RWPE1 (cell line): ENCODE measurements at regions not wholly inside any gene's neighbourhood (a gene's known extent, or its start where the extent isn't known, plus 50 kb on each side); places are given as distances from the start of the nearest gene placed in this dataset.

Experiments used
- CTCF ChIA-PET: fragments of 350-600 bp; sonication (Branson Sonifier 250); formaldehyde crosslinking; extraction: SDS; loops from one replicate; lab custom pipeline; 2021; lab: Yijun Ruan, JAX
- POLR2A ChIA-PET: fragments of 400-600 bp; formaldehyde crosslinking; extraction: SDS; loops from one replicate; lab custom pipeline; 2020; ENCODE audit warnings: antibody characterized with exemption; ENCODE audit not compliant: low non-redundant PET; lab: Yijun Ruan, JAX
- DNase-seq: peaks from one replicate; pipeline ENCODE4 v3.0.0; 2012; ENCODE audit warnings: low spot score
- H3K27ac ChIP-seq: fragments of 450-650 bp; 2 replicates; pipeline ENCODE4 v1.5.1; 2017
- TF ChIP-seq, protein P1 (sequence below): fragments of 450-650 bp; conservative IDR thresholded peaks from 2 replicates; pipeline ENCODE4 v1.5.1; 2017; ENCODE audit warnings: low read depth, mild to moderate bottlenecking

DNA sequence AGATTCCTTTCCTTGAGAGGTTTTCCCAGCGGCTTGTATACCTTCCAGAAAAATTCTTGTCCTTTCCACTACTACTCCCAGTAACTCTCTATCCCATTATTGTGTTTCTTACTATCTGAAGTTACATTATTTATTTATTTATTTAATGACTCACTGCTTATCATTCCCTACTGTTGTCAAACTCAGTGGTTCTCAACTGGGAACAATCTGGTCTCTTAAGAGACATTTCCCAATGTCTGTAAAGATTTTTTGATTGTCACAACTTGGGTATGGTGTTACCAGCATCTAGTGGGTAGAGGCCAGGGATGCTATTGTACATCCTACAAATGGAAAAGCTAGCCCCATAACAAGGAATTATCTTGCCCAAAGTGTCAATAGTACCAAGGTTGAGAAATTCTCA, 771.5 kb upstream of the ADGRL2 start:
- POLR2A ChIA-PET = no interaction called here
- TF ChIP-seq, protein P1, sequence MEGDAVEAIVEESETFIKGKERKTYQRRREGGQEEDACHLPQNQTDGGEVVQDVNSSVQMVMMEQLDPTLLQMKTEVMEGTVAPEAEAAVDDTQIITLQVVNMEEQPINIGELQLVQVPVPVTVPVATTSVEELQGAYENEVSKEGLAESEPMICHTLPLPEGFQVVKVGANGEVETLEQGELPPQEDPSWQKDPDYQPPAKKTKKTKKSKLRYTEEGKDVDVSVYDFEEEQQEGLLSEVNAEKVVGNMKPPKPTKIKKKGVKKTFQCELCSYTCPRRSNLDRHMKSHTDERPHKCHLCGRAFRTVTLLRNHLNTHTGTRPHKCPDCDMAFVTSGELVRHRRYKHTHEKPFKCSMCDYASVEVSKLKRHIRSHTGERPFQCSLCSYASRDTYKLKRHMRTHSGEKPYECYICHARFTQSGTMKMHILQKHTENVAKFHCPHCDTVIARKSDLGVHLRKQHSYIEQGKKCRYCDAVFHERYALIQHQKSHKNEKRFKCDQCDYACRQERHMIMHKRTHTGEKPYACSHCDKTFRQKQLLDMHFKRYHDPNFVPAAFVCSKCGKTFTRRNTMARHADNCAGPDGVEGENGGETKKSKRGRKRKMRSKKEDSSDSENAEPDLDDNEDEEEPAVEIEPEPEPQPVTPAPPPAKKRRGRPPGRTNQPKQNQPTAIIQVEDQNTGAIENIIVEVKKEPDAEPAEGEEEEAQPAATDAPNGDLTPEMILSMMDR = no peak
- no peak overlapping the region for H3K27ac ChIP-seq
- no peak for DNase-seq
- CTCF ChIA-PET = no interaction called here

DNA sequence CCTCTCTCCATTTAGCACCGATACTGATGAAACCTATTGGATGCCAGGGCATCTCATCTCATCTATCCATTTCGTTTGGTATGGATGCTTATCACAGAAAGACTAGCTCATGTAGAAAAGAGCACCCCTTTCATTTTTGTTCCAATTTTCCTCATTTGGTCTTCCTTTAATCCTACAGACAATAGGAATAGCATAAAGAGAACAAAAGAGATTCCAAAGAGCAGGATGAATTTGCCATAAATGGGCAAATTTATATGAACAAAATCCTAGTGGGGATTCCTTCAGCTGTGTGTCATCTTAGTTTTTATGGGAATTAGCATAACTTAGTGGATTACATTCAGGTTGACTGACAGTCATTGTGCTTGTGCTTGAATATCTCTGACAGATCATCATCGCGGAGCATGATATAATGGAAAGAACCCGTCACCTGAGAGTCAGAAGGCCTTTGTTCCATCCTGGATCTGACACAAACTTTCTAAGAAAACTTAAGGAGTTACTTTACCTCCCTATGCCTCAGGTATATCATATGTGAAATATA, 777.5 kb upstream of the ADGRL2 start:
- CTCF ChIA-PET = no interaction called here
- no peak for DNase-seq
- POLR2A ChIA-PET = no interaction called here
- H3K27ac ChIP-seq = no peak overlapping the region
- TF ChIP-seq, protein P1 = no peak

DNA sequence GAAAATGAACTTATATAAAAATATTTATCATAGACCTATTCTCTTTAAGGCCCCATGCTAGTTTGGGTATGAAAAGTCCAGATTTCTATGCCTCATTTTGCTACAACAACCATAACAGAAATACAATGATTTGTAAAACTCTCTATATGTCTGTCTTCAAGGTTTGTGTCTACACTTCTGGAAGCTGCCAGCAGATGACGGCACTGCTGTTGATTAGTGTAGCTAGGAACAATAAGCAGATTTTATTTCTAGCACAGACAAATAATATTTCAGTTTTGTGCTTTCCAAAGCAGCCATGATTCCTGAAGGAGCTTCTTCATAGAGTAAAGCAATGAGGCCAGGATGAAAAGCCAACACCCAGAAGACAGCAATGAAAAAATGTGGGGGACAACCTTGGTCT, 779.6 kb upstream of the ADGRL2 start:
- ChIA-PET POLR2A (no interaction called here), CTCF (interaction anchor here (0.5 kb wide), 1 partner anchor 524 kb away, joined by 3 read pairs; no protein-coding TSS in a partner anchor)
- H3K27ac ChIP-seq = no peak overlapping the region
- no peak for DNase-seq
- TF ChIP-seq, protein P1 = no peak

DNA sequence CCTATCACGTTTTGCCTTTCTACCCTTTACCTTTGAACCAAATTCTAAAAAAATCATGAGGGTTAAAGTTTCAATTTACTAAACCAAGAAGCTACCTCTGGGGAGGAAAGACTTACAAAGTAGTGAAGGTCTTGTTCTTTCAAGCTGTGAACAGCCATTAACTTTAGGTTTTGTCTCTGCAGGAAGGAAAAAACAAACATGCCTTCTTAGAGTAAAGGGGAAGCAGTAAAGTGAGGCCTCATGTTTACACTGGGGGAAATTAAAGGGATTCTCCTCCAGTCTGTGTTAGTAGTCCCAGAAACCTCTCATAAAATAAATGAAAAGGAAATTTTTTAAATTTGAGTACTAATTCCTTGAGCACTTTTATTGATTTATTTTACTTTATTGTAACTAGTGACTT, 780.2 kb upstream of the ADGRL2 start:
- POLR2A ChIA-PET = no interaction called here
- TF ChIP-seq, protein P1 = no peak
- DNase-seq = no peak
- no peak overlapping the region for H3K27ac ChIP-seq
- CTCF ChIA-PET = interaction anchor here (0.5 to 0.6 kb wide), 2 partner anchors 524 to 570 kb away, joined by 3 to 4 read pairs; no protein-coding TSS in a partner anchor

DNA sequence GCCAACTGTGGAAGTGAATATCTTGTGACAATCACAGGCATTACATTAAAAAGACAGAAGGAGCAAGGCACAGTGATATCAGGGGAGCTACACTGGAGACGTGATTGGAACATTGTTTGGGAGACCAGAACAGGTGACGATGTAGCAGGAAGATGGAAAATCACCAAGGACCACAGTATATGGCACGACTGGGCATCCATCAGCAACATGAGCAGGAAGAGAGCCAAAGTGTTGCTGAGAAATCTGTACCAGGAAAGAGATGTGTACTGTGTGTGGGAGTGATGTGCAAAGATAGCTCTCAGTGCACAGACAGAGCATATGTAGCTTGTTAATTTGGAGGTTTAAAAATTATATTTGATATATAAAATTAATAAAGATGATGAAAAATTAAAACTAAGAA, 790.6 kb upstream of the ADGRL2 start:
- H3K27ac ChIP-seq = no peak overlapping the region
- ChIA-PET CTCF (interaction anchor here (0.5 kb wide), 1 partner anchor 404 kb away, joined by 3 read pairs; no protein-coding TSS in a partner anchor), POLR2A (no interaction called here)
- no peak for DNase-seq
- TF ChIP-seq, protein P1 = no peak

DNA sequence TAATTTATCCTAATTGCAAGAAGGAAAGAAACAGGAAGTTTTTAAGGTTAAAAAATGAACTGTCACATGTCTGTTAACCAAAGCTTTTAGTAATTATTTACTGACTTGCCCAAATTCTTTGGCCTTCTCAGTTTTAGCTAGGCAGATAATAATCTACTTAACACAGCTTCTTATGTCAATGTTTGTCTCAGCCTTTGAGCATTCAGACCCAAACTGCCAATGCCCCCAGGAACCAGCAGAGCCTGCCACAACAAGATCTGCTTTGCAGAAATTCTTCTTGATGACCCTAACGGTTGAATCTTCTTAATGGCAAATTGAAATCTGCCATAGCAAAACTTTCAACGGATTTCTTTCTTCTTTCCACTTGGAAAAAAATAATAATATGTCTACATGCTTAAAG, 792.4 kb upstream of the ADGRL2 start:
- TF ChIP-seq, protein P1 = no peak
- ChIA-PET POLR2A (no interaction called here), CTCF (interaction anchor here (0.6 kb wide), 1 partner anchor 11 kb away, joined by 3 read pairs; no protein-coding TSS in a partner anchor)
- DNase-seq = no peak
- no peak overlapping the region for H3K27ac ChIP-seq
